GM18861 (cell line): ENCODE measurements at regions not wholly inside any gene's neighbourhood (a gene's known extent, or its start where the extent isn't known, plus 50 kb on each side); places are given as distances from the start of the nearest gene placed in this dataset.

Experiments
- ATAC-seq: cut with Tn5 transposase; IDR thresholded peaks from one replicate; pipeline ENCODE4 v1.9.1; 2021; ENCODE audit not compliant: unreplicated experiment

DNA sequence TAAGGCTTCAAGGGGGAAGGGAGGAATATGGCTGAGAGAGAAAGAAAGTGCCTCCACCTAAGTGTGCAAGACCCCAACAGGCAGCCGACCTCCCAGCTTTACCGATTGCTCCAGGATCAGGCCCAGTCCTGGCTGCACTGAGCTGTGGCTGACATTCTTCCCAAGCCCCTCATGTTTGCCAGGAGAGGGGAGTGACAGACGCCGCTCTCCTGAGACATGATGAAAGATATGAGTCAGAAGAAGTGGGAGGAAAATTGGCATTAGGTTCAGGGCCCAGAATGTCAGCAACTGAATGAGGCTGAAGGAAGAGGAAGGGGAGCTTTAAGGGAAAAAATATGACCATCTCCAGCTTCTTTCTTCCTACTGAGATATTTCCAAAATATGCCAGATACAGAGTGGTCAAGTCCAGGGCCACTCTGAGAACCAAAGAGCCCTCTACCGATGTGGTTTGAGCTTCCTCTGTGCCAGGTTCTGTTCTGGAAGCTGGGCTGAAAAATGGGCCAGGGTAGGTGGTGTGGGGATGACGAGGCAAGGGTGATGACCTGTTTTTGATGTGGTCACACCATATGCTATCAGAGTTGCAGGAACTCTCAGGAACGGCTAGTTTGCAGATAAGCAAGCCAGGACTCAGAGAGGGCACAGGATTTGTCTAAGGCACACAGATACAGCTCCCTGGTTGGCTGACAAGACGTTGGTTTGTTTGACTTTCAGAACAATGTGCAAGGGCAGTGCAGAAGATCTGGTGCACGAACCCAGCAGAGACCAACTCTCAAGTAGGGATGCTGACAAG lies 176.7 kb downstream of the SOX9 start:
- ATAC-seq: no peak

DNA sequence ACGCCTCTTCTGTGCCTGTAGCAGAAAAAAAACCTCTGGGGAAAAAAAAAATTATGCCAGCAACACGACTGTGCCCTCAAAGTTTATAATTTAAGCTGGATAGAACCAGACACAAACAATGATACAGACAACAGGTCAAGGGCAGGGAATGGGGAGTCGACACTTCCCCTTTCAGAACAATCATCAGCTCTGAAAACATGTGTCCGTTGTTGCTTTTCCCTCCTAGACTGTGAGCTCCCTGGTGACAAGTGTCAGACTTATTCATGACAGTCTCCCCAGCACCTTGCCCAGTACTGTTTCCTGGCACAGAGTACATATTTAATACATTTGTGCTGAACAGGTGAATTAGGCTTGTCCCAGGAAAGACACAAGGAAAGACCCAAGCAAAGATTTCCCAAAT lies 178.3 kb downstream of the SOX9 start:
- no peak for ATAC-seq

DNA sequence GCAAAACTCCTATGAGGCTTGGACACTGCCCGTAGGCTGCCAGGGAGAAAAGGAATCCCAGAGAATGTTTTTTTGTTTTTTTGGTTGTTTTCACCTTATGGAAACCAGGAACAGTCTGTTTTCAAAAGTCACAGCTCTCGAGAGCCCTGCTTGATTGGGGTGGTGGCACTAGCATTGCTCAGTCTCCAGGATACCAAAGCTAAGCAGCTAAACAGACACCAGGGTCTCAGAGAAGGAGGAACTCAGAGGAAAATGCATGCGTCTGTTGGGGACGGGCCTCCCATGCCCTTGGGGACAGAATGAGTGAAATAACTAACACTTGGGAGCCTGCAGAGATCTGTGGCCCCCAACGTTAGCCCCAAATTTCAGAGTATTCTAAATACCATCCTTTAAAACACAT lies 178.8 kb downstream of the SOX9 start:
- ATAC-seq: no peak

DNA sequence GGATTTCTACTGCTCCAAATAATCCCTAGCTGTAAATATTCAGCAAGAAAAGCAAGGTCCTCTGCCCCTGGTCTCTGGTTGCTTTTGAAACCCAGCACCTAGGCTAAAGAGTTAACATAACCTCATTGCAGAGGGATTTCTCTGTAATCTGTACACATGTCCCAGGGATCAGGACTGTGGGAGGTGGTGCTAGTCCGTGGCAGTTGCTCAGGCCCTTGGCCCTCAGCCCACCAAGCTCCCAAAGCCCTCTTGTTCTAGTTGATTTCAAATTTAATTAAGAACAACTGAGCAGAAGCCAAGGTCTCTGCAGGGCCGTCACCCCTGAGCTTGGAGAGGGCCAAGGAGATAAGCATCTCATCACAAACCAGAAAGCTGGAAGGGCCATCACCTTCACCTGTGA lies 181.1 kb downstream of the SOX9 start:
- ATAC-seq: no peak

DNA sequence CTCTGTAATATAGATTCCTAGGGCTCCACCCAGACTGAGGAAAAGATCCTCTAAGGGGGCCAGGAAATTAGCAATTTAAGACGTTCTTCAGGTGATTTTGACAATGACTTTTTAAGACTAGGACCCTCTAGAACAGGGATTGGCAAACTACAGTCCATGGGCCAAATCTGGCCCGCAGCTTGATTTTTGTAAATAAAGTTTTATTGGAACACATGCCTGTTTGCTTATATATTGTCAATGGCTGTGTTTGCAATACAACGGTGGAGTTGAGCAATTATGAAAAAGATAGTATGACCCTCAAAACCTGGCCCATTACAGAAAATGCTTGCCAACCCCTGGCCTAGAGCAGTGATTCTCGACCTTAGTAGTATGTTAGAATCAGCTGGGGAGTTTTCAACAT lies 181.9 kb downstream of the SOX9 start:
- ATAC-seq: no peak

DNA sequence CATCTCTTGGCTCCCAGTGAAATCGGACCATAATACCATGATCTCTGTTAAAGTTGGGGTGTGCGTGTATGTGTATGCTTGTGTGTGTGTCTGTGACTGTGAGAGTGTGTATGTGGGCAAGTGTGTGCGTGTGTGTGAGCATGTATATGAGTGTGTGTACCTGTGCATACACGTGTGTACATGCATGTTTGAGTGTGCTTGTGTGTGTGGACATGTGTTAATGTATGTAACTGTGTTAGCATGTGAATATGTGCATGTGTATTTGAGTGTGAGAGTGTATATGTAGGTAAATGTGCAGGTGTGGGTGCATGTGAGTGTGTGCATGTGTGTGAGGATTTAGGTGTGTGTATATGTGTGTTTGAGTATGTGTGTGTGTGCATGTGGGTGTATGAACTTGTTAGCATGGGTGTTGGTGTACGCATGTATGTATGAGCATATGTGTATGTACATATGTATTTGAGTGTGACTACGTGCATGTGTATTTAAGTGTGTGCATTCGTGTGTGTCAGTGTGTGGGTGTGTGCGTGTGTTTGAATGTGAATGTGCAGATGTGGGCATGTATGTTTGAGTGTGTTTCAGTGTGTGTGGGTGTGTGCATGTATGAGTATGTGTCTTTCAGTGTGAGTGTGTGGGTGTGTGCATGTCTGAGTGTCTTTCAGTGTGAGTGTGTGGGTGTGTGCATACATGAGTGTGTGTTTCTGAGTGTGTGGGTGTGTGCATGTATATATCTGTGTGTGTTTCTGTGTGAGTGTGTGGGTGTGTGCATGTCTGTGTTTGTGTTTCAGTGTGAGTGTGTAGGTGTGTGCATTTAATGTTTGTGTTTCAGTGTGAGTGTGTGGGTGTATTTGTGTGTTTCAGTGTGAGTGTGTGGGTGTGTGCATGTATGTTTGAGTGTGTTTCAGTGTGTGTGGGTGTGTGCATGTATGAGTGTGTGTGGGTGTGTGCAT lies 183.2 kb downstream of the SOX9 start:
- ATAC-seq: no peak

DNA sequence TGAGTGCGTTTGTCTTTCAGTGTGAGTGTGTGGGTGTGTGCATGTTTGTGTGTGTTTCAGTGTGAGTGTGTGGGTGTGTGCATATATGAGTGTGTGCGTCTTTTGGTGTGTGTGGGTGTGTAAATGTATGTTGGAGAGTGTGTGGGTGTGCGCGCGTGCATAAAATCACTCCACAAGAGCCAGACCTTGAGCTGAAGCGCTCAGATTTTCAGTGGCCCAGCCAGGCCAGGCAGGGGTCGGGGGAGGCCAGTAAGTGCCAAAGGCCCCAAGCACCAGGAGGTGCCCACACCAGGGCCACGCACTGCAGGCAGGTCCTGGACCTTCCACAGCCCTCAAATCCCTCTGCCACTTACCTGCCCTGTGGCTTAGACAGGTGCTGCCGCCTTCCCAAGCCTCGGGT lies 184.0 kb downstream of the SOX9 start:
- ATAC-seq: no peak

DNA sequence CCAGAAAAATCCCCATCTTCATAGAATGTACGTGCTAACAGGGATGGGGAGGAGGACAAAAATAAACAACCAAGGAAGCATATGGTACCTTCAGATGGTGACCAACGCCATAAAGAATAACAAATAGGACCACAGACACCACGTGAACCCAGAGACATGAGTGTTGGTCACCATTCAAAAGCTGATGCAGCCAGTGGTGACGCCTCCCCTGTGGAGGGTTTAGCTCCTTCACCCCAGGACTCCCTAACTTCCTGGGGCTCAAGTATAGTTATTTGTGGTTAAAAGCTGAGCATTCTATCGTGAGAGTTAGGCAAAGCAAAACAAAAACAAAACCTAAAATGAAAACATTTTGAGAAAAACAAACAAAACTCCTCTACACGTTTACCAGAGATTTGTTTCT lies 184.7 kb downstream of the SOX9 start:
- no peak for ATAC-seq

DNA sequence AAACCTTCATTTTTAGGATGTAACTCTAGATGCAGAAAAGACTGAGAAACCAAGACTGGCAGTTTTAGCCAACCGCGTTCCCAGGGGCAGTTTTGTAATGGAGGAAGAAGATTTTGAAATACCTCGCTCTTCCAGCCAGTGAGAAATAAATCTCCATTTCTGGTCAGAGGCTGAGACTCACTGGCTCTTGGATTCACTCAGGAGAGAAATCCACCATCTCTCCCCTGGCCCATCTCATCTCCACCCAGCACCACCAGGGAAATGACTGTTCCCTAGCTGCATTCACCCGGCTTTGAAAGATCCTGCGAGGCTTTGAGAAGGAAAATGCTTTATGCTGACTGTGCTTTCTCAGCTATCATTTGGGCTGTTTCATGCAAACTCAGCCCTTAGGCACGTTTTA lies 185.2 kb downstream of the SOX9 start:
- no peak for ATAC-seq

DNA sequence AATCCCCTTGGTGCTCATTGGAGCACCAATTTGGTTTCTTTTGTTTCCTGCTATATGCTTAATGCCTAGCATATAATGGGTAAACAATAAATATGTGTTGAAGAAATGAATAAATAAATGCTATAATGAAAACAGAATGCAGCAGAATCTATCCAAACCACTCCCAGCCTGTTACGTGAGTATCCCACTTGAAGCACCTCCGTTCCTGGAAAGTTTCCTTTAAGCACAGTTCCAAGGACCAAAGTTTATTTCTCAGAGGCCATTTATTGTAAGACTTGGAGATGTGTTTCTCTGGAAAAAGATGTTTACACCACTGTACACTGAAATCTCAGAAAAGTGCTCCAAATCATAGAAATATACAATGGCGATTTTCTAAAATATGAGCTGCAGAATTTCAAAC lies 187.0 kb downstream of the SOX9 start:
- ATAC-seq: no peak

DNA sequence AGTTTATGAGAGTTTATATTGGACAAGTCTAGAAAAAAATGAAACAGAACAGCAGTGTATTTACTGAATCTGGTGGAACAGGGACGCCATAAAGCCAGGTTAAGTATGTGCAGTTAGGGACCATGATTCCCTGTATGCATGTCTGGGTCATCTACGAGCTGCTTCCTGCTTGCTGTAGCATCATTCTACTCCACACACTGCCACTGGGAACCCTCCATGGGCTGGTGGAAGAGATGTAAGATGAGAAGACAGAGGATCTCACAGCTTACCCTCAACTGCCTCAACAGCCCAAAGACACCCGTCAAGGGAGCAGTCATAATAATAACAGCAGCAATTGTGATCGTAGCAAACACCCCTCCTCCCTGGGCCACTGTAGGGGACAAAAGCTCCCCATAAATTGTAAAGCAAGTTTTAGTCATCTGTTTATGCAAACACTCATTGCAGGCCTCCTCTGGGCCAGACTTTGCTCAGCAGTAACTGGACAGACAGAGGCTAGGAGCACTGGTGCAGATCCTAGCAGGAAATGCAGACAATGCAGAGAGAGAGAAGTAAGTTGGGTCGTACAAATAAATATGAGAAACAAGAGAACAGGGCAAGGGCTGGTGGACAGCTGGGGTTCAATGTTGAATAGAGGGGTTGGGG lies 188.0 kb downstream of the SOX9 start:
- no peak for ATAC-seq

DNA sequence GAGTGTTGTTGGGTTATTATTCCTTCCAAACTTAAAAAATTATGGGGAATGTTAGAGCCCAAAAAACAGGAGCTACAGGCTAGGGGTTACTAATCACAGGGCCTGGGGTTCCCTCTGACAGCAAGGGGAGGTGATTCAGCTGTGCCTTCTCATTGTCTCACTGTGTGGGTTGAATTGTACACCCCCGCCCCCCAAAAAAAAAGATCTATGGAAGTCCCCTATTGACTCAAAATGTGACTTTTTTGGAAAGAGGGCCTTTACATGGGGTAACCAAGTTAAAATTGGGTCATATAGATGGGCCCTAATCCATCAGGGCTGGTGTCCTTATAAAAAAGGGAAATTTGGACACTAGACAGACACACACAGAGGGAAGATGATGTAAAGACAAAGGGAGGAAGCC lies 190.2 kb downstream of the SOX9 start:
- ATAC-seq: no peak

DNA sequence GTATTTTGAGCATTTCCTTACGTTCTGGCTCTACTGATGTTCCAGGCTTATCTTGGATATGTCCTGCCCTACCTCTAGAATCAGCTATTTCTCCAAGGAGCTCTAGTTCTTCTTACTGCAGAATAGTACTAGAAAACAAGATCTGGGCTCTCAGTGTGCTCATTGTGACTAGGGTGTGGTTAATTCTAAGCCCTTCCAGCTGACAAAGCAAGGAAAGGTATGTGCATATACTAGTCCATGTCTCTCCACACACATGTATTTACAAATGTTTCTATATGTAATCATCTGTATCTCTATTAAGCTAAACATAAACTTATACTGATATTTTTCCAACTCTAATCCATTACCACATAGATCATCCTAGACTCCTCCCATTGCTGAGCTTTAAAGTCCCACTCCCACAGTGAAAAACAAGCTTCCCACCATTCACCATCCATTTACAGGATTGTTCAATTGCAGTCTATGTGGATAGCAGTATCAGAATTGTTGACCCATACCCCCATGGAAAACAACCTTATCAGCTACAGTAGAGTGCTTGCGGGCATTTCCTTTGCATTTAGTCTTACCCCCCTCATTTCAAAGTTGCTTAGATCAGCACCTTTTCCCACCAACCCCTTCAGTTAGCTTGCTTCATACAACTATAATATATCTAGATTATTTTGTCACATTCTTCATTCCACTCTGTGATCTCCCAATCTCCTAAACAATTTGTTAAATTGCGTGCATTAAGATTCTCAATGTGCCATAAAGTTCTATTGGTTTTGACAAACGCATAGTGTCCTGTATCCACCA lies 194.5 kb downstream of the SOX9 start:
- no peak for ATAC-seq

DNA sequence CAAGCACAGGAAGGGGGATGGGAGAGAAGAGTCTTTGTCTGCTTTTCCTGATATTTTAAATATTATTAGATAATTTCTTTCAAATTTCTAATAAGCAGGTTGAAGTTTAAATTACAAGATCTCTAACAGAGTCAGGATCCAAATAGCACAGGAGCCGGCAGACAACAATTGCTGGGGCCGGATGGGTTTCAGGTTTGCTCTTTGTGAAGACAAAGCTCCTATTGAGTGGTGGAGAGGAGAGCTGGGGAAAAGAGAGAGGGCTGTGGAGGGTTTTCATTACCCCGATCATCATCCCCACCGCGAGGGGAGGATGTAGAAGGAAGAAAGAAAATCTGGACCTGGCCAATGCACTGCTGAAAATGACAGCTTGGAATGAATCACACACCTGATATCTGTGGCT lies 197.3 kb downstream of the SOX9 start:
- no peak for ATAC-seq

DNA sequence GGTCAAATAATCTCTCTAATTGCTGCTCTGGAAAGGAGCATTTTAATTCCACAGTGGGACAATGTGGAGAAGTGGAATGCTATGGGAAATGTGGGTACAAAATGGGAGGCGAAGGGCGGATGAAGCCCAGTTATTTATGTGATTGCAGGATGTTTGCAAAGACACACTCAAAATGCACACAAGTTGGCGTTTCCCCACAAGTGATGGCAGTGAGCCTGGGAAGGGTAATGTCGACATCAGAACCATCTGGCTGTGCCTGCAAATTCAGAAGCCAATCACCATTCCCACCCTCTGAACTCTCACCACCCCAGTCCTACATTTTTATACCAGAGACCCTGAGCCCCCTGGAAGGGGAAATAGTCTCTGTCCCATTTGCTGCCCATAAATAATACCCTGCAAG lies 201.1 kb downstream of the SOX9 start:
- ATAC-seq: no peak

DNA sequence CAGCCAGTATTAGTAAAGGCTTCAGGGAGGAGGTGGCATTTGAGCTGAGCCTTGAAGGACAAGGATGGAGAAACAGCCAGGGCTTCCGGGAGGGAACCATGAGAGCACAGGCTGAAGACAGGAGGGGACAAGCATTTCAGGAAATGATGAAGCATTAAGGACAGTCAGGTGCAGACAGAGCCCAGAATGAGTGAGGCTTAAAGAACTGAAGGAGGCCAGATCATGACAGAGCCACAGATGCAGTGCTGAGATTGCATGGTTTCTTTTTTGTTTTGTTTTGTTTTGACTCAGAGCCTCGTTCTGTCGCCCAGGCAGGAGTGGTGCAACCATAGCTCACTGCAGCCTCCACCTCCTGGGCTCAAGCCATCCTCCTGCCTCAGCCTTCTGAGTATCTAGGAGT lies 211.5 kb downstream of the SOX9 start:
- no peak for ATAC-seq

DNA sequence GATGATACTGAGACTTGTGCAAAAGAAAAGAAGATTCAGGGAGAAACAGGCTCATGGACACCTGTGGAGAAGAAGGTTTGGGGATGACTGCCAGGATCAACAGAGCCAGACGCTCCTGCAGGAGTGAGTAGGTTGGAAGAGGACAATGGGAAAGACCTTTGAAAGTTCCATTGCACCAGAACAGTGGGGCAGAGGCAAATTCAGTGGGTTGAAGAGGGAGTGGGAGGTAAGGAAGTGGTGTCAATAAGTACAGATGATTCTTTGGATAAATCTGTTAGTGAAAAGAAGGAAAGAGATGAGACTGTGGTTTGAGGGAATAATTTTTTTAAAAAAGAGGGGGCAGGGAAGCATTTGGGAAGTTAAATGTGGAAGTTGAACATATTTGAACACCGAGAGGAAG lies 212.8 kb downstream of the SOX9 start:
- ATAC-seq: no peak

DNA sequence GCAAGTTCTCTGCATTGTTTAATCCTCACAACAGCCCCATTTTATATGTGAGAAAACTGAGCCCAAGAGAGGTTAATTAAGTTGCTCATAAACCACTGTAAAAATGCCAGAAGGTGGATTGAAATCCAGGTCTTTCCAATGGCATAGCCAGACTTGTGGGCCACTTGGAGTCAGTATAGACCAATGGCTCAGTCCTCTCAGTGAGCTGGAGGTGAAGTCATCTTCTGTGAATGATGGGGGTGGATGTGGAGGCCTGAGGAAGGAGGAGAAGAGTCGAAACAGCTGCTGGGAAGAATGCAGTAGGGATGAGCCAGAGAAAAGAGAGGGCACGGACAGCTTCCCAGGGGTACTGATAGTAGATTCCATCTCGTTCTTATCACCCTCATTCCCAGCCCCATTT lies 213.4 kb downstream of the SOX9 start:
- ATAC-seq: no peak

DNA sequence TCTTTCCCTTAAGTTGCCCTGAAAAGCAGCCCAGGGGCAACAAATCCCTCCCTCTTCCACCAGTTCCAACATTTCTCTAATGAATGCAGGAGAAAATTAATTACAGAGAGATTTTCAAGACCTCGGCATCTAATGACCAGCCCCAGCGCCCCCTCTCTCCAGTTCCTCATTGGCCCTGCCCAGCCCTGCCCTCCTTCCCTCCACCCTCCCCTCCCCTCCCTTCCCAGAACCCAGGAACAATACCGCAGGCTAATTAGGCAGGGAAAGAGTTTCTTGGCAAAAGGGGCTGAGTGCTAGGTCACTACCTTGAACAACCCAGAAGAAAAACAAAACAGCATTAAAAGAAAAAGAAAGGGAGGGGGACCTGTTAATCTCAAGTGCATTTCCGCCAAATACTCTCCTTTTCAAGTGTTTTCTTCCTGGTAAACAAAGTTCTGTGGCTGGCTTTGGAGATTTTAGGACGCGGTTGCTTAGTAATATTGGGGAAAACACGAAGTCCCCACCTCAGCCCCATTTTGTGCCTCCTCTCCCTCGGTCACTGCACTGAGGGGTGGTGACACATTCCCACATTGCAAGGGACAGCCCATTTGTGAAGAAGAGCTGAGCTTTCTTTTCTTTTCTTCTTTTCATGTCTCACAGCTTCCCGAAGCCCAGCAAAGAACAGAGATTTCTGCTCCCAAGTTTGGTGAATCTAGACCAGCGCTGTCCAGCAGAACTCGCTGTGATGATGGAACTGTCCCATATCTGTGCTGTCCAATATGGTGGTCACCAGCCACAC lies 215.4 kb downstream of the SOX9 start:
- ATAC-seq: no peak

DNA sequence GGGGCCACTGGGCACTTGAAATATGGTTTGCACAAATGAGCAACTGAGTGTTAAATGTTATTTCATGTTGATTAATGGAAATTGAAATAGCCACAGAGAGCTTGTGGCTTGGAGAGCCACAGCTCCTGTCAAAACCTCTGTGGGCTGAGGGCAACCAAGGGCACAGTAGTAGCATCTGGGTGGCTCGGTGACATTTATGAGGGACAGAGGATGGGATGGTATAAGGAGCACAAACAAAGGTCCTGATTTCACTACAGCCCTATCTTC lies 215.9 kb downstream of the SOX9 start:
- ATAC-seq: no peak

DNA sequence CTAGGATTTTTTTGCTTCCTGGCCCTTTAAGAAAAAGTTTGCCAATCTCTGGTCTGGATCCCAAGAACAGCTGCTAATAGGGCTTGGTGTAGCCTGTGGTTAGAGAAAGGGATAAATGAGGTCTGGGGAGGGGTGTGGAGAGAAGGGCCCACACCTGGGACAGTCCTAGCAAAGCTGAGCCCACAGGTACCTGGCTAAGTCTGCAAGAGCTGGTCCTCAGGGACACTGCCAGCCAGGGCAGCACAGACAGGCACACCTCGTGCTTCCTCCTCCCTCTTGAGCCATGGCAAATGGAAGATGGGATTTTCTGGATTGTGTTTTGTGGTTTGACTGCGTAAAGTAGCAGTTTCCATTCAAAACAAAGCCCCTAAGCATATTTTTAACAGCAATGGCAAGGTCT lies 217.5 kb downstream of the SOX9 start:
- ATAC-seq: no peak
